Astrocyte (in vitro differentiated cells and primary cell): ENCODE measurements at regions not wholly inside any gene's neighbourhood (a gene's known extent, or its start where the extent isn't known, plus 50 kb on each side); places are given as distances from the start of the nearest gene placed in this dataset.

Experiments used
- DNase-seq: peaks from one replicate; pipeline ENCODE4 v3.0.0-alpha.2; 2010; ENCODE audit warnings: low read depth
- FAIRE-seq: peaks from 2 replicates; lab custom pipeline; 2011; peaks lifted over from hg19 to GRCh38; lab: Jason Lieb, UNC
- H2AFZ ChIP-seq: 2 replicates; pipeline ENCODE4 v1.6.0; 2012; ENCODE audit warnings: low read depth, low read length, inconsistent platforms
- H3K27ac ChIP-seq: 2 replicates; pipeline ENCODE4 v1.5.1; 2011; ENCODE audit warnings: low read depth, low read length, inconsistent platforms
- H3K27me3 ChIP-seq: 2 replicates; pipeline ENCODE4 v1.6.0; 2011; ENCODE audit warnings: low read length, inconsistent platforms; ENCODE audit not compliant: insufficient read depth
- H3K36me3 ChIP-seq: 2 replicates; pipeline ENCODE4 v1.5.1; 2011; ENCODE audit warnings: low read length, inconsistent platforms; ENCODE audit not compliant: insufficient read depth
- H3K4me1 ChIP-seq: 2 replicates; pipeline ENCODE4 v1.5.1; 2011; ENCODE audit warnings: low read length, inconsistent platforms; ENCODE audit not compliant: insufficient read depth
- H3K4me2 ChIP-seq: 2 replicates; pipeline ENCODE4 v1.6.0; 2012; ENCODE audit warnings: low read length, inconsistent platforms
- H3K4me3 ChIP-seq: 2 replicates; pipeline ENCODE4 v1.5.1; 2011; ENCODE audit warnings: low read depth, mild to moderate bottlenecking, low read length, inconsistent platforms; ENCODE audit not compliant: insufficient read depth
- H3K79me2 ChIP-seq: 2 replicates; pipeline ENCODE4 v1.6.0; 2012; ENCODE audit warnings: mild to moderate bottlenecking, low read length, inconsistent platforms; ENCODE audit not compliant: insufficient read depth
- H3K9ac ChIP-seq: 2 replicates; pipeline ENCODE4 v1.6.0; 2012; ENCODE audit warnings: mild to moderate bottlenecking, low read length, inconsistent platforms
- H3K9me3 ChIP-seq: 2 replicates; pipeline ENCODE4 v1.5.1; 2012; ENCODE audit warnings: low read depth, mild to moderate bottlenecking, low read length, inconsistent platforms; ENCODE audit not compliant: insufficient read depth
- H4K20me1 ChIP-seq: 2 replicates; pipeline ENCODE4 v1.6.0; 2012; ENCODE audit warnings: low read length, inconsistent platforms; ENCODE audit not compliant: insufficient read depth
- H3K27ac Mint-ChIP-seq: one replicate; pipeline ENCODE4 v1.8.0; 2021; ENCODE audit warnings: mild to moderate bottlenecking, mixed read lengths; ENCODE audit not compliant: unreplicated experiment
- H3K27me3 Mint-ChIP-seq: one replicate; pipeline ENCODE4 v1.8.0; 2021; ENCODE audit warnings: low read depth, mixed read lengths; ENCODE audit not compliant: unreplicated experiment
- H3K36me3 Mint-ChIP-seq: one replicate; pipeline ENCODE4 v1.8.0; 2021; ENCODE audit warnings: low read depth, mixed read lengths; ENCODE audit not compliant: unreplicated experiment
- H3K4me1 Mint-ChIP-seq: one replicate; pipeline ENCODE4 v1.8.0; 2021; ENCODE audit warnings: low read depth, mixed read lengths; ENCODE audit not compliant: unreplicated experiment
- H3K4me3 Mint-ChIP-seq: one replicate; pipeline ENCODE4 v1.8.0; 2021; ENCODE audit warnings: mild to moderate bottlenecking, moderate library complexity, mixed read lengths; ENCODE audit not compliant: unreplicated experiment
- H3K9me3 Mint-ChIP-seq: one replicate; pipeline ENCODE4 v1.8.0; 2021; ENCODE audit warnings: mild to moderate bottlenecking, mixed read lengths; ENCODE audit not compliant: unreplicated experiment
- CTCF ChIP-seq: IDR thresholded peaks from 2 replicates; pipeline ENCODE4 v1.5.1; 2011; ENCODE audit warnings: low read depth, mild to moderate bottlenecking, inconsistent platforms, low read length, moderate library complexity; ENCODE audit not compliant: insufficient read depth
- EZH2 ChIP-seq: IDR thresholded peaks from 2 replicates; pipeline ENCODE4 v1.6.1; 2012; ENCODE audit warnings: mild to moderate bottlenecking, low read length, inconsistent platforms; ENCODE audit not compliant: insufficient read depth

GRCh38 chr3:180341516-180341915 is 260.4 kb upstream of the TTC14 start:
- no peaks in the 10 kb centered on the region for H3K36me3 Mint-ChIP-seq
- TF ChIP-seq EZH2 (no peak), CTCF (no peak)
- H3K4me1 Mint-ChIP-seq: no peaks in the 10 kb centered on the region
- Histone ChIP-seq H3K4me2 (no peak overlapping the region), H3K9me3 (no peaks in the 10 kb centered on the region), H3K27me3 (no peaks in the 10 kb centered on the region), H3K36me3 (no peaks in the 10 kb centered on the region), H3K9ac (no peak overlapping the region), H3K4me1 (no peaks in the 10 kb centered on the region), H3K27ac (no peak overlapping the region), H2AFZ (no peak overlapping the region), H4K20me1 (no peaks in the 10 kb centered on the region), H3K4me3 (no peak overlapping the region), H3K79me2 (no peaks in the 10 kb centered on the region)
- FAIRE-seq (no peak), DNase-seq (no peak)
- H3K4me3 Mint-ChIP-seq: no peak overlapping the region
- no peaks in the 10 kb centered on the region for H3K27me3 Mint-ChIP-seq
- no peaks in the 10 kb centered on the region for H3K9me3 Mint-ChIP-seq
- no peak overlapping the region for H3K27ac Mint-ChIP-seq

GRCh38 chr3:180351601-180352000 is 250.4 kb upstream of the TTC14 start:
- H3K4me1 ChIP-seq: no peaks in the 10 kb centered on the region
- DNase-seq: no peak
- Mint-ChIP-seq H3K4me3 (no peak overlapping the region), H3K9me3 (no peaks in the 10 kb centered on the region), H3K4me1 (no peaks in the 10 kb centered on the region), H3K27me3 (no peaks in the 10 kb centered on the region), H3K36me3 (no peaks in the 10 kb centered on the region), H3K27ac (no peak overlapping the region)
- H3K9ac ChIP-seq: no peak overlapping the region
- H3K4me3 ChIP-seq: no peak overlapping the region
- no peak for FAIRE-seq
- H4K20me1 ChIP-seq: no peaks in the 10 kb centered on the region
- TF ChIP-seq CTCF (no peak), EZH2 (no peak)
- H3K27me3 ChIP-seq: no peaks in the 10 kb centered on the region
- H3K79me2 ChIP-seq: no peaks in the 10 kb centered on the region
- H3K27ac ChIP-seq: no peak overlapping the region
- no peak overlapping the region for H3K4me2 ChIP-seq
- no peaks in the 10 kb centered on the region for H3K9me3 ChIP-seq
- H3K36me3 ChIP-seq: no peaks in the 10 kb centered on the region
- H2AFZ ChIP-seq: no peak overlapping the region

GRCh38 chr3:180352261-180352660 is 249.7 kb upstream of the TTC14 start:
- H3K9me3 Mint-ChIP-seq: no peaks in the 10 kb centered on the region
- H3K27me3 ChIP-seq: no peaks in the 10 kb centered on the region
- H3K4me2 ChIP-seq: no peak overlapping the region
- DNase-seq (no peak), FAIRE-seq (no peak)
- no peak overlapping the region for H3K4me3 ChIP-seq
- no peak overlapping the region for H3K9ac ChIP-seq
- no peaks in the 10 kb centered on the region for H3K36me3 ChIP-seq
- no peaks in the 10 kb centered on the region for H3K27me3 Mint-ChIP-seq
- H3K27ac Mint-ChIP-seq: no peak overlapping the region
- H3K79me2 ChIP-seq: no peaks in the 10 kb centered on the region
- no peak overlapping the region for H3K27ac ChIP-seq
- no peaks in the 10 kb centered on the region for H4K20me1 ChIP-seq
- H3K4me1 Mint-ChIP-seq: no peaks in the 10 kb centered on the region
- no peaks in the 10 kb centered on the region for H3K36me3 Mint-ChIP-seq
- no peaks in the 10 kb centered on the region for H3K9me3 ChIP-seq
- H2AFZ ChIP-seq: no peak overlapping the region
- no peak overlapping the region for H3K4me3 Mint-ChIP-seq
- no peaks in the 10 kb centered on the region for H3K4me1 ChIP-seq
- TF ChIP-seq EZH2: no peak
- no peak for TF ChIP-seq CTCF
